ENCODE measurements at regions not wholly inside any gene's neighbourhood (a gene's known extent, or its start where the extent isn't known, plus 50 kb on each side); places are given as distances from the start of the nearest gene placed in this dataset.

- TF ChIP-seq EZH2phosphoT487 (IDR thresholded peaks at IDR 0.05; ENCODE audit: borderline replicate concordance, low read length) (no peak), CTCF (conservative IDR thresholded peaks at IDR 0.05; ENCODE audit: low read depth, low read length) (no peak)
Measured at GRCh38 chr18:41720226-41720625, 234.8 kb upstream of the PIK3C3 start.
